ENCODE measurements at regions not wholly inside any gene's neighbourhood (a gene's known extent, or its start where the extent isn't known, plus 50 kb on each side); places are given as distances from the start of the nearest gene placed in this dataset.

- 84 to 85% methylated on average over 5 of the region's 5 CpGs for WGBS, 2 donors
- DNase-seq (ENCODE audit: low spot score in 2 of 2), result no peak
- TF ChIP-seq POLR2A (IDR thresholded peaks at IDR 0.05) (no peak), CTCF (IDR thresholded peaks at IDR 0.05) (no peak)
- intact Hi-C loops (cut with DNase I; ENCODE audit: low total_unique reads), result no loop called here
- H3K4me3 ChIP-seq (ENCODE audit: low read depth, poor library complexity, severe bottlenecking), result no peak overlapping the region
Measured at GRCh38 chr10:29838539-29838938, 203.8 kb upstream of the SVIL start.

DNA sequence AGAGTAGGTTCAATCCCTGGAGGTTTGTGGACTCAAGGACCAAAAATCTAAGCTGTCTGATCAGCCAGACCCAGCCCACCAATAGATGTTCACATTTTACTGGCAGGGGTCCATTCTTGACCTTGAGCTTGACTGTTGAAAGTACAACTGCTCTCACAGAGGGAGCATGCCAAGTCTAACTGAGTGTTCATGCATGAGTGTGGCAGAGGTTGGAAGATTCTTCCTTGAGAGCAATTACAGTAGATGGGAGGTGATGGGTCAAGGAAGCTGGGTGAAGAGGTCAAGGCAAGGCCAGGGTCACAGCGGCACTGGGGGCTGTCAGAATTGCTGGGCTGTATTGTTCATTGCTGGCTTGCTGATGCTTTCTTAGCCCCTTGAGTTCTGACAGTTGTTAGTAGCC lies 202.8 kb upstream of the SVIL start:
- no peak overlapping the region for H3K4me3 ChIP-seq (ENCODE audit: low read depth, poor library complexity, severe bottlenecking)
- intact Hi-C loops (cut with DNase I; ENCODE audit: low total_unique reads), result no loop called here
- no peak for DNase-seq (ENCODE audit: low spot score in 2 of 2)
- 76 to 79% methylated on average over 1 of the region's 1 CpG for WGBS, 2 donors
- TF ChIP-seq CTCF (IDR thresholded peaks at IDR 0.05) (no peak), POLR2A (IDR thresholded peaks at IDR 0.05) (no peak)

- intact Hi-C loops (cut with DNase I; ENCODE audit: low total_unique reads), result no loop called here
- no peak overlapping the region for H3K4me3 ChIP-seq (ENCODE audit: low read depth, poor library complexity, severe bottlenecking)
- TF ChIP-seq CTCF (IDR thresholded peaks at IDR 0.05) (no peak), POLR2A (IDR thresholded peaks at IDR 0.05) (no peak)
- no peak for DNase-seq (ENCODE audit: low spot score in 2 of 2)
- 95 to 97% methylated on average over 4 of the region's 4 CpGs for WGBS, 2 donors
Measured at GRCh38 chr10:29836396-29836795, 201.6 kb upstream of the SVIL start.

GRCh38 chr10:29835055-29835454 lies 200.3 kb upstream of the SVIL start:
- no peak for DNase-seq (ENCODE audit: low spot score in 2 of 2)
- H3K4me3 ChIP-seq (ENCODE audit: low read depth, poor library complexity, severe bottlenecking), result no peak overlapping the region
- intact Hi-C loops (cut with DNase I; ENCODE audit: low total_unique reads), result no loop called here
- TF ChIP-seq POLR2A (IDR thresholded peaks at IDR 0.05) (no peak), CTCF (IDR thresholded peaks at IDR 0.05) (no peak)

- H3K4me3 ChIP-seq (ENCODE audit: low read depth, poor library complexity, severe bottlenecking), result no peak overlapping the region
- intact Hi-C loops (cut with DNase I; ENCODE audit: low total_unique reads), result no loop called here
- no peak for TF ChIP-seq CTCF (IDR thresholded peaks at IDR 0.05)
- no peak for TF ChIP-seq POLR2A (IDR thresholded peaks at IDR 0.05)
- WGBS, 2 donors, result 80 to 81% methylated on average over 6 of the region's 6 CpGs
- peak in 1 of 2 donors; percentile 4 for DNase-seq (ENCODE audit: low spot score in 2 of 2)
Measured at GRCh38 chr10:29830531-29831512, 196.1 kb upstream of the SVIL start.

Measured in lower leg skin (tissue), 4 donors.